ENCODE measurements at regions not wholly inside any gene's neighbourhood (a gene's known extent, or its start where the extent isn't known, plus 50 kb on each side); places are given as distances from the start of the nearest gene placed in this dataset.

GRCh38 chr13:61900033-61900432 is 484.4 kb upstream of the PCDH20 start:
- no peaks in the 10 kb centered on the region for H3K9me3 ChIP-seq (ENCODE audit: low read depth)
- H3K4me1 ChIP-seq (ENCODE audit: insufficient read depth) = no peaks in the 10 kb centered on the region
- no peak overlapping the region for H2AFZ ChIP-seq
- H3K36me3 ChIP-seq (replicated peaks; ENCODE audit: insufficient read depth, low read depth) = no peaks in the 10 kb centered on the region
- H3K27ac ChIP-seq = no peak overlapping the region
- 58% methylated on average over 3 of the region's 3 CpGs for WGBS (ENCODE audit: low lambda C conversion rate, missing lambda C conversion rate)
- H3K27me3 ChIP-seq = no peaks in the 10 kb centered on the region
- no peaks in the 10 kb centered on the region for H4K20me1 ChIP-seq (ENCODE audit: insufficient read depth, poor library complexity, severe bottlenecking)
- H3K9me2 ChIP-seq (replicated peaks; ENCODE audit: insufficient read depth) = no peaks in the 10 kb centered on the region
- no peaks in the 10 kb centered on the region for H3K79me2 ChIP-seq
- TF ChIP-seq, protein P1, sequence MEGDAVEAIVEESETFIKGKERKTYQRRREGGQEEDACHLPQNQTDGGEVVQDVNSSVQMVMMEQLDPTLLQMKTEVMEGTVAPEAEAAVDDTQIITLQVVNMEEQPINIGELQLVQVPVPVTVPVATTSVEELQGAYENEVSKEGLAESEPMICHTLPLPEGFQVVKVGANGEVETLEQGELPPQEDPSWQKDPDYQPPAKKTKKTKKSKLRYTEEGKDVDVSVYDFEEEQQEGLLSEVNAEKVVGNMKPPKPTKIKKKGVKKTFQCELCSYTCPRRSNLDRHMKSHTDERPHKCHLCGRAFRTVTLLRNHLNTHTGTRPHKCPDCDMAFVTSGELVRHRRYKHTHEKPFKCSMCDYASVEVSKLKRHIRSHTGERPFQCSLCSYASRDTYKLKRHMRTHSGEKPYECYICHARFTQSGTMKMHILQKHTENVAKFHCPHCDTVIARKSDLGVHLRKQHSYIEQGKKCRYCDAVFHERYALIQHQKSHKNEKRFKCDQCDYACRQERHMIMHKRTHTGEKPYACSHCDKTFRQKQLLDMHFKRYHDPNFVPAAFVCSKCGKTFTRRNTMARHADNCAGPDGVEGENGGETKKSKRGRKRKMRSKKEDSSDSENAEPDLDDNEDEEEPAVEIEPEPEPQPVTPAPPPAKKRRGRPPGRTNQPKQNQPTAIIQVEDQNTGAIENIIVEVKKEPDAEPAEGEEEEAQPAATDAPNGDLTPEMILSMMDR (IDR thresholded peaks at IDR 0.05; ENCODE audit: poor library complexity) = no peak
- TF ChIP-seq EZH2 (IDR thresholded peaks at IDR 0.05; ENCODE audit: borderline replicate concordance) = no peak
- no peak for TF ChIP-seq EZH2phosphoT487 (IDR thresholded peaks at IDR 0.05; ENCODE audit: low read depth, severe bottlenecking, unreplicated experiment)
- H3K4me3 ChIP-seq = no peak overlapping the region
- DNase-seq (ENCODE audit: low spot score) = no peak
- no peak overlapping the region for H3K4me2 ChIP-seq

DNA sequence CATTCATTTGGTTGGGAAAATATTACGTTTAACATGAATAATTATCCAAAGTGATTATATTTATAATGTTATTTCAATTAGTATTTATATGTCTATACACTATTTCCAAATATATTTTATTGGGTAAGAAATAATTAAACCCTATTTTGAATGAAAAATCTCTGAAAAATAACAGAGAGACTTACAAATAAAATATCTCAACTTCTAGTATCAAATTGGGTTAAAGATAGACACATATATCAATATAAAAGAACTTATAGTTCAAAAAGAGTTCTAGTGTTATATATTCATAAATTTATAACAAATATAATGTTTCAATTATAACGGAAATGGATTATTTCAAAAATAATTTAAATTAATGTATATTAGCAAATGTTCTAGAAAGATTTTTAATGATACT is 482.6 kb upstream of the PCDH20 start:
- H2AFZ ChIP-seq = no peak overlapping the region
- TF ChIP-seq EZH2 (IDR thresholded peaks at IDR 0.05; ENCODE audit: borderline replicate concordance) = no peak
- TF ChIP-seq EZH2phosphoT487 (IDR thresholded peaks at IDR 0.05; ENCODE audit: low read depth, severe bottlenecking, unreplicated experiment) = no peak
- TF ChIP-seq, protein P1 (IDR thresholded peaks at IDR 0.05; ENCODE audit: poor library complexity) = no peak
- WGBS (ENCODE audit: low lambda C conversion rate, missing lambda C conversion rate) = 92% methylated on average over 2 of the region's 2 CpGs
- no peaks in the 10 kb centered on the region for H3K4me1 ChIP-seq (ENCODE audit: insufficient read depth)
- H3K9me3 ChIP-seq (ENCODE audit: low read depth) = no peaks in the 10 kb centered on the region
- H3K27me3 ChIP-seq = no peaks in the 10 kb centered on the region
- no peak for DNase-seq (ENCODE audit: low spot score)
- H3K4me2 ChIP-seq = no peak overlapping the region
- no peaks in the 10 kb centered on the region for H4K20me1 ChIP-seq (ENCODE audit: insufficient read depth, poor library complexity, severe bottlenecking)
- no peaks in the 10 kb centered on the region for H3K9me2 ChIP-seq (replicated peaks; ENCODE audit: insufficient read depth)
- no peak overlapping the region for H3K27ac ChIP-seq
- no peaks in the 10 kb centered on the region for H3K36me3 ChIP-seq (replicated peaks; ENCODE audit: insufficient read depth, low read depth)
- no peaks in the 10 kb centered on the region for H3K79me2 ChIP-seq
- H3K4me3 ChIP-seq = no peak overlapping the region

DNA sequence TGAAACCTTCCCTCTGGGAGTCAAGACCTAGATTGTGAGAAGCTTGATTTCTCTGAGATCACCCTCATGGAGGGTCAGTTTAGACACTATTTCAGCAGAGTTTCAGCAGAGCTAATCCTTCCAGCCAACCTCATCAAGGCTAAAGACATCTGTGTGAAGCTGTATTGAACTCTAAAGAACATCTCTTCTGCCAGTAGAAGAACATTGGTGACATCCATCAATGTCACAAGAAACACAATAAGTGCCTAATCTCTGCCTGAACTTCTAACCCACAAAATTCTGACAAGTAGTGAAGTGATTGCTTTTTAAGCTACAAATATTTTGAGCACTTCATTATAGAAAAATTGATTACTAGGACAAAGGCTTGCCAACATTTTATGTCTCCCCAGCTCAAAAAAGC is 475.8 kb upstream of the PCDH20 start:
- H3K27ac ChIP-seq = no peak overlapping the region
- H3K4me2 ChIP-seq = no peak overlapping the region
- no peak overlapping the region for H2AFZ ChIP-seq
- H4K20me1 ChIP-seq (ENCODE audit: insufficient read depth, poor library complexity, severe bottlenecking) = no peaks in the 10 kb centered on the region
- H3K79me2 ChIP-seq = no peaks in the 10 kb centered on the region
- H3K9me2 ChIP-seq (replicated peaks; ENCODE audit: insufficient read depth) = no peaks in the 10 kb centered on the region
- H3K27me3 ChIP-seq = no peaks in the 10 kb centered on the region
- H3K36me3 ChIP-seq (replicated peaks; ENCODE audit: insufficient read depth, low read depth) = no peaks in the 10 kb centered on the region
- H3K4me1 ChIP-seq (ENCODE audit: insufficient read depth) = no peaks in the 10 kb centered on the region
- no peak overlapping the region for H3K4me3 ChIP-seq
- H3K9me3 ChIP-seq (ENCODE audit: low read depth) = no peaks in the 10 kb centered on the region
- TF ChIP-seq, protein P1 (IDR thresholded peaks at IDR 0.05; ENCODE audit: poor library complexity) = no peak
- no peak for TF ChIP-seq EZH2phosphoT487 (IDR thresholded peaks at IDR 0.05; ENCODE audit: low read depth, severe bottlenecking, unreplicated experiment)
- TF ChIP-seq EZH2 (IDR thresholded peaks at IDR 0.05; ENCODE audit: borderline replicate concordance) = no peak
- DNase-seq (ENCODE audit: low spot score) = no peak

DNA sequence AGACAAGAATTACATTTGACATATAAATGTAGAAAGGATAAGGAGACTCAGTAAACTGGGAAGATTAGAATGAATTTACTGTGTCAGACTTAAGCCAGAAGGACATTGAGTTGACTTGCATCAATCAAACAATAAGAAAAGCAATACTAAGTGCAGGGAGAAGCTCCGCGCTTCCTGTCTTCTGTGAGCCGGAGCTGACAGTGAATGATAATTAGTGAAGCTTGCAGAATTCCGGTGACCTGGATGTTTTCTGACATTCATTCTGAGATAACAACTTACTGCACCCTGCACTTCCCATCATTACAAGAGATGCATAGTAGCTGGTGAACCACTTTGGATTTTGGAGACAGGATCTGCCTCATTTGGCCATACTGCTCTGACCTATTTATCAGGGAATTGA is 469.2 kb upstream of the PCDH20 start:
- 81% methylated on average over 4 of the region's 4 CpGs for WGBS (ENCODE audit: low lambda C conversion rate, missing lambda C conversion rate)
- no peaks in the 10 kb centered on the region for H3K4me1 ChIP-seq (ENCODE audit: insufficient read depth)

More for the DNA sequence above, 469.2 kb upstream of the PCDH20 start:
- Histone ChIP-seq H3K36me3 (replicated peaks; ENCODE audit: insufficient read depth, low read depth) (no peaks in the 10 kb centered on the region), H4K20me1 (ENCODE audit: insufficient read depth, poor library complexity, severe bottlenecking) (no peaks in the 10 kb centered on the region), H3K9me2 (replicated peaks; ENCODE audit: insufficient read depth) (no peaks in the 10 kb centered on the region), H3K27me3 (no peaks in the 10 kb centered on the region), H3K4me3 (no peak overlapping the region), H2AFZ (no peak overlapping the region), H3K27ac (no peak overlapping the region), H3K9me3 (ENCODE audit: low read depth) (no peaks in the 10 kb centered on the region), H3K79me2 (no peaks in the 10 kb centered on the region), H3K4me2 (no peak overlapping the region)
- no peak for DNase-seq (ENCODE audit: low spot score)
- TF ChIP-seq, protein P1 (IDR thresholded peaks at IDR 0.05; ENCODE audit: poor library complexity) = no peak
- TF ChIP-seq EZH2 (IDR thresholded peaks at IDR 0.05; ENCODE audit: borderline replicate concordance) = no peak
- TF ChIP-seq EZH2phosphoT487 (IDR thresholded peaks at IDR 0.05; ENCODE audit: low read depth, severe bottlenecking, unreplicated experiment) = no peak

Measured in hepatocyte (in vitro differentiated cells).